Duodenal mucosa (tissue), 2 donors: ENCODE measurements at regions not wholly inside any gene's neighbourhood (a gene's known extent, or its start where the extent isn't known, plus 50 kb on each side); places are given as distances from the start of the nearest gene placed in this dataset.

Experiments
- H3K27ac ChIP-seq: one replicate; pipeline ENCODE4 v1.7.0; 2013; ENCODE audit warnings: low read depth, low read length
- H3K27me3 ChIP-seq, 2 donors: one replicate each; pipeline ENCODE4 v1.7.0; 2013; ENCODE audit warnings: low read length in 2 of 2, control low read depth in 1 of 2; ENCODE audit not compliant: insufficient read depth in 2 of 2, control insufficient read depth in 1 of 2
- H3K36me3 ChIP-seq, 2 donors: one replicate each; pipeline ENCODE4 v1.7.0; 2013; ENCODE audit warnings: low read length in 2 of 2, control low read depth in 1 of 2; ENCODE audit not compliant: insufficient read depth in 2 of 2, control insufficient read depth in 1 of 2
- H3K4me1 ChIP-seq, 2 donors: one replicate each; pipeline ENCODE4 v1.7.0; 2013; ENCODE audit warnings: low read length in 2 of 2, control low read depth in 1 of 2; ENCODE audit not compliant: insufficient read depth in 2 of 2, control insufficient read depth in 1 of 2
- H3K4me3 ChIP-seq, 2 donors: one replicate each; pipeline ENCODE4 v1.7.0; 2013; ENCODE audit warnings: low read length in 2 of 2, low read depth in 1 of 2
- H3K9ac ChIP-seq, 2 donors: one replicate each; pipeline ENCODE4 v1.7.0; 2013; ENCODE audit warnings: low read length in 2 of 2, low read depth in 1 of 2
- H3K9me3 ChIP-seq, 2 donors: one replicate each; pipeline ENCODE4 v1.7.0; 2013; ENCODE audit warnings: low read length in 2 of 2, control low read depth in 1 of 2; ENCODE audit not compliant: control insufficient read depth in 1 of 2

GRCh38 chr5:87705876-87706275 lies 293.1 kb upstream of the CCNH start:
- no peaks in the 10 kb centered on the region for H3K9me3 ChIP-seq
- H3K4me3 ChIP-seq = no peak overlapping the region
- H3K4me1 ChIP-seq = no peaks in the 10 kb centered on the region
- no peak overlapping the region for H3K9ac ChIP-seq
- H3K27ac ChIP-seq = no peak overlapping the region
- H3K36me3 ChIP-seq = no peaks in the 10 kb centered on the region
- H3K27me3 ChIP-seq = no peaks in the 10 kb centered on the region

- H3K27ac ChIP-seq = no peak overlapping the region
- no peaks in the 10 kb centered on the region for H3K36me3 ChIP-seq
- no peak overlapping the region for H3K9ac ChIP-seq
- no peaks in the 10 kb centered on the region for H3K27me3 ChIP-seq
- H3K9me3 ChIP-seq = no peaks in the 10 kb centered on the region
- H3K4me3 ChIP-seq = no peak overlapping the region
- H3K4me1 ChIP-seq = no peaks in the 10 kb centered on the region
These were observed 274.2 kb upstream of the CCNH start for GRCh38 chr5:87686975-87687374.

- H3K27me3 ChIP-seq = no peaks in the 10 kb centered on the region
- H3K4me1 ChIP-seq = no peaks in the 10 kb centered on the region
- no peak overlapping the region for H3K4me3 ChIP-seq
- H3K27ac ChIP-seq = no peak overlapping the region
- no peaks in the 10 kb centered on the region for H3K36me3 ChIP-seq
- H3K9me3 ChIP-seq = no peaks in the 10 kb centered on the region
- H3K9ac ChIP-seq = no peak overlapping the region
These were observed 273.3 kb upstream of the CCNH start for GRCh38 chr5:87686018-87686417.

GRCh38 chr5:87674235-87674634 lies 261.5 kb upstream of the CCNH start:
- no peaks in the 10 kb centered on the region for H3K9me3 ChIP-seq
- H3K9ac ChIP-seq = no peak overlapping the region
- no peak overlapping the region for H3K4me3 ChIP-seq
- H3K27ac ChIP-seq = no peak overlapping the region
- no peaks in the 10 kb centered on the region for H3K36me3 ChIP-seq
- H3K27me3 ChIP-seq = no peaks in the 10 kb centered on the region
- no peaks in the 10 kb centered on the region for H3K4me1 ChIP-seq

GRCh38 chr5:87671146-87671545 lies 258.4 kb upstream of the CCNH start:
- Histone ChIP-seq H3K4me1 (no peaks in the 10 kb centered on the region), H3K9me3 (no peaks in the 10 kb centered on the region), H3K36me3 (no peaks in the 10 kb centered on the region), H3K4me3 (no peak overlapping the region), H3K27me3 (no peaks in the 10 kb centered on the region), H3K9ac (no peak overlapping the region), H3K27ac (no peak overlapping the region)

- Histone ChIP-seq H3K36me3 (no peaks in the 10 kb centered on the region), H3K9me3 (no peaks in the 10 kb centered on the region), H3K4me3 (no peak overlapping the region), H3K27ac (no peak overlapping the region), H3K27me3 (no peaks in the 10 kb centered on the region), H3K4me1 (no peaks in the 10 kb centered on the region), H3K9ac (no peak overlapping the region)
These were observed 252.4 kb upstream of the CCNH start for GRCh38 chr5:87665166-87665565.

GRCh38 chr5:87661784-87662566 lies 249.2 kb upstream of the CCNH start:
- H3K27ac ChIP-seq = no peak overlapping the region
- H3K36me3 ChIP-seq = no peaks in the 10 kb centered on the region
- no peaks in the 10 kb centered on the region for H3K9me3 ChIP-seq
- no peaks in the 10 kb centered on the region for H3K27me3 ChIP-seq
- no peaks in the 10 kb centered on the region for H3K4me1 ChIP-seq
- no peak overlapping the region for H3K9ac ChIP-seq
- no peak overlapping the region for H3K4me3 ChIP-seq

GRCh38 chr5:87653242-87653641 lies 240.5 kb upstream of the CCNH start:
- no peaks in the 10 kb centered on the region for H3K9me3 ChIP-seq
- no peaks in the 10 kb centered on the region for H3K4me1 ChIP-seq
- no peak overlapping the region for H3K27ac ChIP-seq
- no peak overlapping the region for H3K9ac ChIP-seq
- H3K4me3 ChIP-seq = no peak overlapping the region
- no peaks in the 10 kb centered on the region for H3K36me3 ChIP-seq
- H3K27me3 ChIP-seq = no peaks in the 10 kb centered on the region

- Histone ChIP-seq H3K4me3 (no peak overlapping the region), H3K27me3 (no peaks in the 10 kb centered on the region), H3K4me1 (no peaks in the 10 kb centered on the region), H3K9ac (no peak overlapping the region), H3K9me3 (no peaks in the 10 kb centered on the region), H3K36me3 (no peaks in the 10 kb centered on the region), H3K27ac (no peak overlapping the region)
These were observed 237.6 kb upstream of the CCNH start for GRCh38 chr5:87650284-87650683.

GRCh38 chr5:87649455-87649854 lies 236.7 kb upstream of the CCNH start:
- Histone ChIP-seq H3K27me3 (no peaks in the 10 kb centered on the region), H3K9me3 (no peaks in the 10 kb centered on the region), H3K4me1 (no peaks in the 10 kb centered on the region), H3K4me3 (no peak overlapping the region), H3K36me3 (no peaks in the 10 kb centered on the region), H3K9ac (no peak overlapping the region), H3K27ac (no peak overlapping the region)
